ENCODE measurements at regions not wholly inside any gene's neighbourhood (a gene's known extent, or its start where the extent isn't known, plus 50 kb on each side); places are given as distances from the start of the nearest gene placed in this dataset.

DNA sequence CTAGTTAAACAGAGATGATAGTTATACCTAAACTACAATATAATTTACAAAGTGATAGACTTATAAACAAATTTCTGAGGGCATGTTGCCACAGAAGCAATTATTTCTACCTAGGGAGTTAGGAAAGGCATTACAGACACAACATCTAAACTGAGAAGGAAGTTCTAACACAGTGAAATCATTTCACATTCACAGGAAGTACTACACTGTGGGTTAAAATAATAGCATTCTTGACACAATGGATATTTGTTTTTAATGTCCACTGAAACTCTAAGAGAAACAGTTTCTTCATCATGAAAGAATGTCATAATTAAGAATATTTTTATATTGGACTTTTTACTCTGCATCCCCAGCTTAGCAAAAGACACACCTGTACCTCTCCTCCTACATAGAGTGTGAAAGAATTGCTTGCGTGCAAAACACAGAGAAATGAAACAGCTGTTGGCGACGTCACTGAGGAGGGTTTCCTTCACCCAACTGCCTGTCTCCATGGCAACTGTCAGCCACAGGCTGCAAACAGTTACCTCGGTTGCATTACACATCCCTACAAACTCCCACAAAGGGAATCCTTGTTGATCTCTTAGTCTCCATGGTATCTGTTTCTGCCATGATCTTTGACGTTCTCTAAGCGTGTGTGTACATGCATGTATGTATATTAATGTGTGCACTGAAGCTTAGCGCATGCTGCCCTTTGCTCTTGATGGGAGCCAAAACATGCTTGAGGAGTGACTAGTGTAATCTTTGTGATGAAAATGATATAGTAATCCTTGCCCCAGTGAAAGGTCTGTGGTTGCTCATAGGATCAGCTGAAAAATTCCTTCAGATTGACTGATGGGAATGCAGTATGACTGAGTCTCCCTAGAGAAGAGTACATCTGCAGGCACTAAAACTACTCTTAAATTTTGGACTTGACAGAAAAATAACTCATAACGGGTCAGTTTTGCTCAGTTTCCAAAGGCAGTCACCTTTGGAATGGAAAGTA is 168.5 kb downstream of the ACTL7B start:
- H2AFZ ChIP-seq (ENCODE audit: low read depth, low read length), result no peak overlapping the region
- H3K36me3 ChIP-seq (ENCODE audit: control insufficient read depth in 2 of 2, extremely low read depth in 1 of 2, insufficient read depth in 2 of 2, low read length in 2 of 2), result no peaks in the 10 kb centered on the region
- no peaks in the 10 kb centered on the region for H3K79me2 ChIP-seq (ENCODE audit: control insufficient read depth, insufficient read depth, low read length)
- no peak for FAIRE-seq
- no peak overlapping the region for H3K4me3 ChIP-seq (replicated peaks in 1 of 3; ENCODE audit: insufficient read depth in 1 of 3, low read depth in 1 of 3, low read length in 3 of 3)
- ChIA-PET POLR2A (no interaction called here), CTCF (no interaction called here)
- no peaks in the 10 kb centered on the region for H3K9me1 ChIP-seq (replicated peaks; ENCODE audit: control insufficient read depth, extremely low read depth, insufficient read depth, low read length)
- H3K4me1 ChIP-seq (ENCODE audit: control insufficient read depth, extremely low read depth, insufficient read depth, low read length), result no peaks in the 10 kb centered on the region
- dilution Hi-C loops (cut with MboI; ENCODE audit: extremely low pct_ligation_motif_present, low sequenced_read_pairs), result no loop called here
- no peak overlapping the region for H3K4me2 ChIP-seq (ENCODE audit: insufficient read depth, low read length)
- H3K27ac ChIP-seq (ENCODE audit: insufficient read depth, low read depth, low read length), result no peak overlapping the region
- no peaks in the 10 kb centered on the region for H4K20me1 ChIP-seq (replicated peaks; ENCODE audit: control insufficient read depth, extremely low read depth, insufficient read depth, low read length)
- no peaks in the 10 kb centered on the region for H3K9me3 ChIP-seq (replicated peaks; ENCODE audit: control insufficient read depth, insufficient read depth, low read length)
- DNase-seq (ENCODE audit: low read depth, low spot score), result no peak
- no TSS peak for BruUV-seq (replicated peaks)
- TF ChIP-seq, protein P1, sequence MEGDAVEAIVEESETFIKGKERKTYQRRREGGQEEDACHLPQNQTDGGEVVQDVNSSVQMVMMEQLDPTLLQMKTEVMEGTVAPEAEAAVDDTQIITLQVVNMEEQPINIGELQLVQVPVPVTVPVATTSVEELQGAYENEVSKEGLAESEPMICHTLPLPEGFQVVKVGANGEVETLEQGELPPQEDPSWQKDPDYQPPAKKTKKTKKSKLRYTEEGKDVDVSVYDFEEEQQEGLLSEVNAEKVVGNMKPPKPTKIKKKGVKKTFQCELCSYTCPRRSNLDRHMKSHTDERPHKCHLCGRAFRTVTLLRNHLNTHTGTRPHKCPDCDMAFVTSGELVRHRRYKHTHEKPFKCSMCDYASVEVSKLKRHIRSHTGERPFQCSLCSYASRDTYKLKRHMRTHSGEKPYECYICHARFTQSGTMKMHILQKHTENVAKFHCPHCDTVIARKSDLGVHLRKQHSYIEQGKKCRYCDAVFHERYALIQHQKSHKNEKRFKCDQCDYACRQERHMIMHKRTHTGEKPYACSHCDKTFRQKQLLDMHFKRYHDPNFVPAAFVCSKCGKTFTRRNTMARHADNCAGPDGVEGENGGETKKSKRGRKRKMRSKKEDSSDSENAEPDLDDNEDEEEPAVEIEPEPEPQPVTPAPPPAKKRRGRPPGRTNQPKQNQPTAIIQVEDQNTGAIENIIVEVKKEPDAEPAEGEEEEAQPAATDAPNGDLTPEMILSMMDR (IDR thresholded peaks at IDR 0.05; ENCODE audit: extremely low read depth in 1 of 2, insufficient read depth in 1 of 2, low read depth in 1 of 2, low read length in 2 of 2), result no peak
- TF ChIP-seq, protein P2, sequence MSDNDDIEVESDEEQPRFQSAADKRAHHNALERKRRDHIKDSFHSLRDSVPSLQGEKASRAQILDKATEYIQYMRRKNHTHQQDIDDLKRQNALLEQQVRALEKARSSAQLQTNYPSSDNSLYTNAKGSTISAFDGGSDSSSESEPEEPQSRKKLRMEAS (IDR thresholded peaks at IDR 0.05; ENCODE audit: insufficient read depth, insufficient read length), result no peak
- TF ChIP-seq GATA2 (IDR thresholded peaks at IDR 0.05; ENCODE audit: insufficient read depth, insufficient read length, low read depth, low read length) (no peak), JUN (IDR thresholded peaks at IDR 0.05; ENCODE audit: borderline replicate concordance, insufficient read depth, insufficient read length, low read depth) (no peak), POLR2A (IDR thresholded peaks at IDR 0.05; ENCODE audit: low read depth, low read length) (no peak), MYC (IDR thresholded peaks at IDR 0.05; ENCODE audit: low read depth, low read length) (no peak), FOS (IDR thresholded peaks at IDR 0.05; ENCODE audit: borderline replicate concordance, insufficient read depth, low read length) (no peak), EZH2 (IDR thresholded peaks at IDR 0.05; ENCODE audit: borderline replicate concordance, low read depth, low read length, severe bottlenecking) (no peak), POLR2AphosphoS5 (IDR thresholded peaks at IDR 0.05; ENCODE audit: insufficient read depth, low read depth, low read length) (no peak)
- H3K9ac ChIP-seq (replicated peaks; ENCODE audit: extremely low read depth, insufficient read depth, low read length), result no peak overlapping the region
- intact Hi-C loops (cut with micrococcal nuclease), result no loop called here
- no peaks in the 10 kb centered on the region for H3K27me3 ChIP-seq (ENCODE audit: control insufficient read depth in 2 of 2, insufficient read depth in 2 of 2, low read length in 2 of 2)

Measured in endothelial cell of umbilical vein (primary cell).